ENCODE measurements at regions not wholly inside any gene's neighbourhood (a gene's known extent, or its start where the extent isn't known, plus 50 kb on each side); places are given as distances from the start of the nearest gene placed in this dataset.

DNA sequence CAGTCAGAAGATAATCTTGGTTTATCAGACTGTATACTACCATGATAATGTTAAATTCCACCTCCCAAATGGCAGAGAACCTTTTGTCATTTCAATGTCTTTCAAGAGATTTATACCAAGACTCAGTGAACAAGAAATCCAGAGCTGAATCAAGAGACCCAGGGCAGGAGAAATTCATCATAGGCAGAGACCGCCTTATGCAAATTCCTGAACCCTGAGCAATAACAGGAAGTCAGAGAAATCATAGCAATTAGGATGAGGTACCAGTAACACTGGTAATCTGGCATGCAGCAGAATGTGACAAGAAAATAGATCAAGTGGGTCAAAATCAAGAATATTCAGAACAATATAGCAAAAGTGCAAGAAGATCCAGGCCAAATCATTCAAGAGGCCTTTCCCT lies 412.4 kb upstream of the LRATD1 start:
- no peak for DNase-seq
- H3K27me3 ChIP-seq: no peaks in the 10 kb centered on the region
- H3K9me3 ChIP-seq: no peaks in the 10 kb centered on the region
- H3K27ac ChIP-seq: no peak overlapping the region
- intact Hi-C loops (cut with DNase I): no loop called here
- no peaks in the 10 kb centered on the region for H3K4me1 ChIP-seq
- H3K4me3 ChIP-seq: no peak overlapping the region
- no peaks in the 10 kb centered on the region for H3K36me3 ChIP-seq
- 75% methylated on average over 1 of the region's 1 CpG for whole genome bisulfite sequencing (ENCODE audit: insufficient coverage, low coverage, low lambda C conversion rate, missing lambda C conversion rate)
- TF ChIP-seq POLR2A (IDR thresholded peaks at IDR 0.05): no peak
- TF ChIP-seq, protein P1, sequence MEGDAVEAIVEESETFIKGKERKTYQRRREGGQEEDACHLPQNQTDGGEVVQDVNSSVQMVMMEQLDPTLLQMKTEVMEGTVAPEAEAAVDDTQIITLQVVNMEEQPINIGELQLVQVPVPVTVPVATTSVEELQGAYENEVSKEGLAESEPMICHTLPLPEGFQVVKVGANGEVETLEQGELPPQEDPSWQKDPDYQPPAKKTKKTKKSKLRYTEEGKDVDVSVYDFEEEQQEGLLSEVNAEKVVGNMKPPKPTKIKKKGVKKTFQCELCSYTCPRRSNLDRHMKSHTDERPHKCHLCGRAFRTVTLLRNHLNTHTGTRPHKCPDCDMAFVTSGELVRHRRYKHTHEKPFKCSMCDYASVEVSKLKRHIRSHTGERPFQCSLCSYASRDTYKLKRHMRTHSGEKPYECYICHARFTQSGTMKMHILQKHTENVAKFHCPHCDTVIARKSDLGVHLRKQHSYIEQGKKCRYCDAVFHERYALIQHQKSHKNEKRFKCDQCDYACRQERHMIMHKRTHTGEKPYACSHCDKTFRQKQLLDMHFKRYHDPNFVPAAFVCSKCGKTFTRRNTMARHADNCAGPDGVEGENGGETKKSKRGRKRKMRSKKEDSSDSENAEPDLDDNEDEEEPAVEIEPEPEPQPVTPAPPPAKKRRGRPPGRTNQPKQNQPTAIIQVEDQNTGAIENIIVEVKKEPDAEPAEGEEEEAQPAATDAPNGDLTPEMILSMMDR (IDR thresholded peaks at IDR 0.05): no peak
- no peak for ATAC-seq

DNA sequence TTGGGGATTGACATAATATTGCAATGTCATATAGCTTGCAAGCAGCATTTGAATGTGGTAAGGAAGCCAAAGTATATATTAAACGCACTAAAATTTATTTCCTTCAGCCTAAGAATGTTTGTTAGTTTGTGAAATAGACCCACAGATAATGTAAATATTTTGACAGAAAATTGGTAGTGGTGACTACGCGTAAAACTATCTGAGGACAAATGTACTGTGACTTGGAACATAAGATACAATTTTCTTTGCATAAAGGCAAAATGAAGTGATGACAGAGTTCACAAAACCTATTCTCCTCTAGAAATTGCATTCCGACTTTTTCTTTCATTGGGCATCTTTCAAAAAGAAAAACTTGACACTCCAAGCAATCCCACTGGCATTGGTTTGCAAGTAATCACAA lies 411.1 kb upstream of the LRATD1 start:
- Histone ChIP-seq H3K27me3 (no peaks in the 10 kb centered on the region), H3K4me3 (no peak overlapping the region), H3K9me3 (no peaks in the 10 kb centered on the region), H3K36me3 (no peaks in the 10 kb centered on the region), H3K27ac (no peak overlapping the region), H3K4me1 (no peaks in the 10 kb centered on the region)
- DNase-seq: no peak
- ATAC-seq: no peak
- no peak for TF ChIP-seq POLR2A (IDR thresholded peaks at IDR 0.05)
- TF ChIP-seq, protein P1 (IDR thresholded peaks at IDR 0.05): no peak
- intact Hi-C loops (cut with DNase I): no loop called here
- WGBS (ENCODE audit: insufficient coverage, low coverage, low lambda C conversion rate, missing lambda C conversion rate): 64% methylated on average over 4 of the region's 4 CpGs

DNA sequence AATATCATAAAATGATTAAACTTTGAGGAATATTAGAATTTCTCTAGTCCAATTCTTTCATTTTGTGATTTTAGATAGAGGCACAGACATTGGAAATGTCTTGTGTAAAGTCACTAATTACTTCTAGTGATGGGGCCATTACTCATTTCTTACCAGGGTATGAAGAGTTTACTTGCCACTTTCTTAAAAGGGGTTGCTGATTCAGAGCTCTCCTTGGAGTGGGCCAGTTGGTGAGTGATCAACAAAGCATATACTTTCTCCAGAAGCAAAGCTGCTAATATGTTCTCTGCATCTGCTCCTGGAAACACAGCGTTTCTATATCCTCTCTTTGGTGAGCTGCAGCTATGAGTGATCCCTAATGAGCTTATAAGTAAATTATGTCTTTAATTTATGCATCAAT lies 408.9 kb upstream of the LRATD1 start:
- TF ChIP-seq, protein P1 (IDR thresholded peaks at IDR 0.05): no peak
- no peak for TF ChIP-seq POLR2A (IDR thresholded peaks at IDR 0.05)
- H3K9me3 ChIP-seq: no peaks in the 10 kb centered on the region
- intact Hi-C loops (cut with DNase I): no loop called here
- no peak for ATAC-seq
- no peaks in the 10 kb centered on the region for H3K4me1 ChIP-seq
- 29% methylated on average over 1 of the region's 1 CpG for WGBS (ENCODE audit: insufficient coverage, low coverage, low lambda C conversion rate, missing lambda C conversion rate)
- no peaks in the 10 kb centered on the region for H3K36me3 ChIP-seq
- DNase-seq: no peak
- no peaks in the 10 kb centered on the region for H3K27me3 ChIP-seq
- no peak overlapping the region for H3K4me3 ChIP-seq
- H3K27ac ChIP-seq: no peak overlapping the region

DNA sequence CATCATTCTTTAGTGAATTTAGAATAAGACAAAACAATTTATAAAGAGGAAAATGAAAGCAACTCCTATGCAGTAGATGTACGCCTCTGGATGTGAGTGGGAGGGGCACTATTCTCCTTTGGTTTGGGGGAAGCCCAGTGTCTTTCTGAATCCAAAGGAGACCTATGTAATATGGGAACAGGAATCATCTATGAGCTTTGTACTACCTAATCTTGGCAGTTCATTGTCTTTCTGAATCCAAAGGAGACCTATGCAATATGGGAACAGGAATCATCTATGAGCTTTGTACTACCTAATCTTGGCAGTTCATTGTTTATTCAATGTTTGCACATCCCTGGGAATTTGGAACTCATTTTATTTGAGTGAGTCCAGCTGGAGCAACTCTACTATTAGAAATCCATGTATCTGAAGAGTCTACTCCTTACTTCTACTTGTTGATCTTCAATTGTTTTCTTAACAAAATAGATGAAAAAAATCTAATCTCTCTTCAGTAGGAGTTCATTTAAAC lies 401.1 kb upstream of the LRATD1 start:
- Histone ChIP-seq H3K4me1 (no peaks in the 10 kb centered on the region), H3K36me3 (no peaks in the 10 kb centered on the region), H3K9me3 (no peaks in the 10 kb centered on the region), H3K4me3 (no peak overlapping the region), H3K27ac (no peak overlapping the region), H3K27me3 (no peaks in the 10 kb centered on the region)
- ATAC-seq (peak in 1 of 4 donors; percentile 80), DNase-seq (no peak)
- intact Hi-C loops (cut with DNase I): no loop called here
- TF ChIP-seq POLR2A (IDR thresholded peaks at IDR 0.05): no peak
- TF ChIP-seq, protein P1 (IDR thresholded peaks at IDR 0.05): no peak
- WGBS (ENCODE audit: insufficient coverage, low coverage, low lambda C conversion rate, missing lambda C conversion rate): 59% methylated on average over 1 of the region's 1 CpG

DNA sequence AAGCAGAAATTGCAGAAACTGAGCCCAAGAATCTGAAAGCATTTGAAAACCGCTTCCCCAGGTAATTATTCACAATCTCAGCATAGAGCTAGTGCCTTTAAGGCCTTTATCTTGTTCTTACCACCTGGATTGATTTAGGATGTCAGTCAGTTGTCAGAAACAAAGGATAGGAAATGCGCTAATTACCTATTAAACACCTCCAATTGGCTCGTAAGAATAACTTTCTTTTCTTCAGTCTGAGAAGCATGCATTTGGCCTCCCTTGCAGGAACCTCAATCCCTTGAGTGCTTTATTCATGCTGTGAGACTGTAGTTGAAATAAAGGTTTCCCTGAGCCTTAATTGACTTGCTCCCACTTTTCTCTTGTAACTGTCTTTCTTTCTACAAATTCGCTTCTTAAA lies 400.3 kb upstream of the LRATD1 start:
- WGBS (ENCODE audit: insufficient coverage, low coverage, low lambda C conversion rate, missing lambda C conversion rate): 49% methylated on average over 4 of the region's 4 CpGs
- H3K27ac ChIP-seq: no peak overlapping the region
- no peak for ATAC-seq
- H3K4me1 ChIP-seq: no peaks in the 10 kb centered on the region
- no peak overlapping the region for H3K4me3 ChIP-seq
- TF ChIP-seq, protein P1 (IDR thresholded peaks at IDR 0.05): no peak
- TF ChIP-seq POLR2A (IDR thresholded peaks at IDR 0.05): no peak
- DNase-seq: no peak
- no peaks in the 10 kb centered on the region for H3K27me3 ChIP-seq
- no peaks in the 10 kb centered on the region for H3K9me3 ChIP-seq
- H3K36me3 ChIP-seq: no peaks in the 10 kb centered on the region
- intact Hi-C loops (cut with DNase I): no loop called here

Data from right lobe of liver (tissue), 6 donors.